OCI-M2 (cell line): ENCODE measurements at regions not wholly inside any gene's neighbourhood (a gene's known extent, or its start where the extent isn't known, plus 50 kb on each side); places are given as distances from the start of the nearest gene placed in this dataset.
"Not testable (repeated sequence)": the region's sequence is repeated elsewhere in the genome, so short reads cannot be mapped to it uniquely, and the experiment has no call there.

Source experiments
- DNase-seq: peaks from one replicate; lab custom pipeline; 2025; ENCODE audit not compliant: unreplicated experiment; lab: John Stamatoyannopoulos, UW

- not testable (repeated sequence) for DNase-seq
Observed at GRCh38 chr16:51516960-51517359, 365.9 kb upstream of the SALL1 start.

- no peak for DNase-seq
Observed at GRCh38 chr16:51510416-51510815, 359.3 kb upstream of the SALL1 start.

GRCh38 chr16:51509336-51509735 lies 358.3 kb upstream of the SALL1 start:
- no peak for DNase-seq

GRCh38 chr16:51508490-51509212 lies 357.6 kb upstream of the SALL1 start:
- DNase-seq, result no peak

GRCh38 chr16:51507286-51507685 lies 356.2 kb upstream of the SALL1 start:
- no peak for DNase-seq

GRCh38 chr16:51500306-51500705 lies 349.2 kb upstream of the SALL1 start:
- no peak for DNase-seq

GRCh38 chr16:51497541-51498211 lies 346.6 kb upstream of the SALL1 start:
- no peak for DNase-seq

GRCh38 chr16:51490866-51491265 lies 339.8 kb upstream of the SALL1 start:
- no peak for DNase-seq

- no peak for DNase-seq
Observed at GRCh38 chr16:51487880-51488279, 336.8 kb upstream of the SALL1 start.

- no peak for DNase-seq
Observed at GRCh38 chr16:51474414-51475091, 323.5 kb upstream of the SALL1 start.

GRCh38 chr16:51473091-51473490 lies 322.0 kb upstream of the SALL1 start:
- DNase-seq, result no peak

- DNase-seq, result no peak
Observed at GRCh38 chr16:51470492-51470891, 319.4 kb upstream of the SALL1 start.

- DNase-seq, result no peak
Observed at GRCh38 chr16:51464996-51465395, 313.9 kb upstream of the SALL1 start.

GRCh38 chr16:51461255-51461654 lies 310.2 kb upstream of the SALL1 start:
- DNase-seq, result no peak

- DNase-seq, result no peak
Observed at GRCh38 chr16:51458356-51459140, 307.5 kb upstream of the SALL1 start.

GRCh38 chr16:51457775-51458174 lies 306.7 kb upstream of the SALL1 start:
- no peak for DNase-seq

- DNase-seq, result no peak
Observed at GRCh38 chr16:51455398-51455797, 304.3 kb upstream of the SALL1 start.

GRCh38 chr16:51453251-51453650 lies 302.2 kb upstream of the SALL1 start:
- no peak for DNase-seq

- no peak for DNase-seq
Observed at GRCh38 chr16:51450909-51451308, 299.8 kb upstream of the SALL1 start.

GRCh38 chr16:51450376-51450775 lies 299.3 kb upstream of the SALL1 start:
- DNase-seq, result no peak

- DNase-seq, result no peak
Observed at GRCh38 chr16:51449441-51449840, 298.4 kb upstream of the SALL1 start.
